HepG2 (cell line): ENCODE measurements at regions not wholly inside any gene's neighbourhood (a gene's known extent, or its start where the extent isn't known, plus 50 kb on each side); places are given as distances from the start of the nearest gene placed in this dataset.

ENCODE experiments used
- ATAC-seq: fragments of 200-7000 bp; cut with Tn5 transposase; 3 replicates; pipeline ENCODE4 v1.9.1; 2020; ENCODE audit warnings: mild to moderate bottlenecking, moderate library complexity
- BruUV-seq: library from RNA; stranded (reverse); fragments of 400-500 nt; replicated peaks from 2 replicates; lab custom pipeline; 2021; lab: Mats Ljungman, UMichigan
- CTCF ChIA-PET: fragments of 300-600 bp; formaldehyde crosslinking; extraction: SDS; loops from one replicate; lab custom pipeline; 2021; ENCODE audit warnings: low total read pairs, inconsistent platforms, low intra/inter-chr PET ratio; lab: Yijun Ruan, JAX
- POLR2A ChIA-PET: fragments of 350-600 bp; sonication (Branson Sonifier 250); formaldehyde crosslinking; loops from one replicate; lab custom pipeline; 2020; ENCODE audit warnings: antibody characterized with exemption, inconsistent platforms; lab: Yijun Ruan, JAX
- DNase-seq: peaks from one replicate; pipeline ENCODE4 v3.0.0-alpha.2; 2015; ENCODE audit warnings: low spot score
- FAIRE-seq: peaks from 3 replicates; lab custom pipeline; 2011; peaks lifted over from hg19 to GRCh38; lab: Jason Lieb, UNC
- H2AFZ ChIP-seq: one replicate; pipeline ENCODE4 v1.6.1; 2011; ENCODE audit warnings: low read length, inconsistent platforms
- H3K27ac ChIP-seq: fragments of 300-600 bp; 3 replicates; pipeline ENCODE4 v1.8.0; 2011; ENCODE audit warnings: mixed run types, mild to moderate bottlenecking, mixed read lengths, low read length, inconsistent platforms; ENCODE audit not compliant: insufficient read depth; ENCODE audit errors: extremely low read length
- H3K27me3 ChIP-seq, 2 experiments: fragments of 200-600 bp in 1 of 2; 2 replicates in 1 of 2; 3 replicates in 1 of 2; pipeline versions ENCODE4 v1.6.0 to v1.8.0; 2011; ENCODE audit warnings: low read length in 2 of 2, mild to moderate bottlenecking in 2 of 2, moderate library complexity in 2 of 2, inconsistent platforms in 1 of 2; ENCODE audit not compliant: insufficient read depth in 2 of 2, control insufficient read depth in 1 of 2
- H3K36me3 ChIP-seq, 2 experiments: fragments of 200-600 bp in 1 of 2; replicated peaks in 1 of 2; 2 replicates in 1 of 2; 3 replicates in 1 of 2; pipeline versions ENCODE4 v1.5.1 to v1.8.0; 2011; ENCODE audit warnings: low read length in 2 of 2, inconsistent platforms in 1 of 2; ENCODE audit not compliant: insufficient read depth in 2 of 2, control insufficient read depth in 1 of 2
- H3K4me1 ChIP-seq: 2 replicates; pipeline ENCODE4 v1.5.1; 2012; ENCODE audit warnings: low read length, inconsistent platforms; ENCODE audit not compliant: insufficient read depth
- H3K4me2 ChIP-seq: 2 replicates; pipeline ENCODE4 v1.6.0; 2011; ENCODE audit warnings: low read depth, low read length, inconsistent platforms
- H3K4me3 ChIP-seq, 3 experiments: fragments of 200-600 bp in 1 of 3; sonication (generic), shearing (Covaris generic) in 1 of 3; replicated peaks in 1 of 3; 2 replicates each; pipeline ENCODE4 v1.5.1; 2011 to 2016; ENCODE audit warnings: low read length in 3 of 3, inconsistent platforms in 2 of 3, low read depth in 2 of 3, mild to moderate bottlenecking in 2 of 3, control low read depth in 1 of 3, mixed read lengths in 1 of 3; ENCODE audit not compliant: insufficient read depth in 1 of 3
- H3K79me2 ChIP-seq: one replicate; pipeline ENCODE4 v1.6.1; 2011; ENCODE audit warnings: low read length, inconsistent platforms; ENCODE audit not compliant: insufficient read depth
- H3K9ac ChIP-seq: 2 replicates; pipeline ENCODE4 v1.6.0; 2011; ENCODE audit warnings: mild to moderate bottlenecking, low read depth, low read length, inconsistent platforms; ENCODE audit not compliant: insufficient read depth
- H3K9me3 ChIP-seq: 2 replicates; pipeline ENCODE4 v1.5.1; 2012; ENCODE audit warnings: mild to moderate bottlenecking, low read length
- H4K20me1 ChIP-seq: 2 replicates; pipeline ENCODE4 v1.6.0; 2011; ENCODE audit warnings: inconsistent platforms, mild to moderate bottlenecking, low read length, moderate library complexity; ENCODE audit not compliant: insufficient read depth
- FOXK1 ChIP-seq: sonication (generic); formaldehyde crosslinking; IDR thresholded peaks from 2 replicates; pipeline ENCODE4 v1.4.0; 2020; ENCODE audit warnings: low read depth, missing genetic modification reagents, borderline replicate concordance
- FOXP1 ChIP-seq, 2 experiments: fragments of 450-650 bp in 1 of 2; IDR thresholded peaks; 2 replicates each; pipeline ENCODE4 v1.6.1; 2017 to 2018; ENCODE audit warnings: antibody characterized with exemption in 1 of 2
- HDAC6 ChIP-seq: fragments of 200-600 bp; sonication (generic); IDR thresholded peaks from 2 replicates; pipeline ENCODE4 v1.7.0; 2017; ENCODE audit warnings: mild to moderate bottlenecking, antibody characterized with exemption, low read length, low read depth
- REL ChIP-seq: sonication (generic); formaldehyde crosslinking; conservative IDR thresholded peaks from 2 replicates; pipeline ENCODE4 v1.8.0; 2022; ENCODE audit warnings: mild to moderate bottlenecking, missing genetic modification reagents, moderate library complexity
- REPIN1 ChIP-seq: sonication (generic); formaldehyde crosslinking; IDR thresholded peaks from 2 replicates; pipeline ENCODE4 v1.8.0; 2022; ENCODE audit warnings: missing genetic modification reagents, low read depth, mild to moderate bottlenecking, borderline replicate concordance
- ZBTB49 ChIP-seq: sonication (generic); formaldehyde crosslinking; IDR thresholded peaks from 2 replicates; pipeline ENCODE4 v1.4.0; 2020; ENCODE audit warnings: missing genetic modification reagents, borderline replicate concordance
- ZFP82 ChIP-seq: sonication (generic); formaldehyde crosslinking; IDR thresholded peaks from 2 replicates; pipeline ENCODE4 v1.5.1; 2020; ENCODE audit warnings: mild to moderate bottlenecking, missing genetic modification reagents, borderline replicate concordance
- ZMYM3 ChIP-seq: sonication (generic); formaldehyde crosslinking; IDR thresholded peaks from 2 replicates; pipeline ENCODE4 v1.5.1; 2020; ENCODE audit warnings: mild to moderate bottlenecking, missing genetic modification reagents
- ZNF225 ChIP-seq: sonication (generic); formaldehyde crosslinking; IDR thresholded peaks from 2 replicates; pipeline ENCODE4 v1.4.0; 2020; ENCODE audit warnings: mild to moderate bottlenecking, missing genetic modification reagents
- ZNF430 ChIP-seq: sonication (generic); formaldehyde crosslinking; IDR thresholded peaks from 2 replicates; pipeline ENCODE4 v1.9.0; 2021; ENCODE audit warnings: mild to moderate bottlenecking, missing genetic modification reagents
- WGBS: methylation state at CpG from one replicate; pipeline ENCODE4 v1.1.6; 2017; ENCODE audit warnings: low lambda C conversion rate; 5-methylcytosine and 5-hydroxymethylcytosine counted together
- in situ Hi-C: cut with HindIII; loops from 2 replicates; pipeline ENCODE4 v1.10.0; 2017; ENCODE audit warnings: low pct_unique_long_range_greater_than_20kb; ENCODE audit not compliant: extremely low pct_ligation_motif_present
- intact Hi-C: fragments of 100-400 bp; cut with micrococcal nuclease; formaldehyde crosslinking; loops from one replicate; pipeline ENCODE4 v1.10.0; 2022; ENCODE audit not compliant: unreplicated experiment
- TF ChIP-seq, protein P1 (sequence below): sonication (generic); formaldehyde crosslinking; IDR thresholded peaks from 2 replicates; pipeline ENCODE4 v1.4.0; 2020; ENCODE audit warnings: missing genetic modification reagents
- TF ChIP-seq, protein P2 (sequence below): sonication (generic); formaldehyde crosslinking; IDR thresholded peaks from 2 replicates; pipeline ENCODE4 v1.8.0; 2022; ENCODE audit warnings: mild to moderate bottlenecking, missing genetic modification reagents; ENCODE audit not compliant: insufficient replicate concordance
- TF ChIP-seq, protein P3 (sequence below): sonication (generic); formaldehyde crosslinking; IDR thresholded peaks from 2 replicates; pipeline ENCODE4 v1.9.0; 2021; ENCODE audit warnings: missing genetic modification reagents, borderline replicate concordance
- TF ChIP-seq, protein P4 (sequence below): IDR thresholded peaks from 2 replicates; pipeline ENCODE4 v1.6.1; 2016

DNA sequence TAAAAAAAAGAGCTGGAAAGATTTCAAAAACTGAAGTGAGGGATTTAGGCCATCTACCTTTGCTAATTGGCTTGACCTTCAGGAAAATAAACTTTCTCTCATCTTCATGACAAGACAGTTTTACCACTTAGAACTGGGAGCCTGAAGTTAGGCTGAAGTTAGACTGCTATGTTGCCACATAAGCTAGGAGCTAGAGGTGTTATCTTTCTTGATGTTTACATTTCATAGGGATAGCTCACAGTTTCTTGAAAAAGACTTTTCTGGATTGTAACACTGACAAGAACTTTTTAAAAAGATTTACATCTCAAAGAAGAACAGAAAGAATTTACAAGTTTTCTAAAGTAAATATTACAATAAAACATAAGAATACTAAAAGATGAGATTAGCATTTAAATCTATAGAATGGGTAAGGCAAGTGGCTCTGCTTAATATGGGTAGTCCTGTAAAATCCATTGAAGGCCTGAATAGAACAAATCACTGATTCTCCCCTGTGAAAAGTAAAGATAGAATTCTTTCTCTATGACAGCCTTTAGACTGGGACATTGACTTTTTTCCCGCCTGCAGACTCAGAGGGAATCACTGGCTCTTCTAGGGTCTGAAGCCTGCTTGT is 1665.4 kb upstream of the CDH9 start:
- POLR2A ChIA-PET = no interaction called here
- no peak overlapping the region for H2AFZ ChIP-seq
- no TSS peak for BruUV-seq

More for the DNA sequence above, 1665.4 kb upstream of the CDH9 start:
- TF ChIP-seq ZBTB49 (CRISPR knock-in tag) = no peak
- TF ChIP-seq, protein P1, sequence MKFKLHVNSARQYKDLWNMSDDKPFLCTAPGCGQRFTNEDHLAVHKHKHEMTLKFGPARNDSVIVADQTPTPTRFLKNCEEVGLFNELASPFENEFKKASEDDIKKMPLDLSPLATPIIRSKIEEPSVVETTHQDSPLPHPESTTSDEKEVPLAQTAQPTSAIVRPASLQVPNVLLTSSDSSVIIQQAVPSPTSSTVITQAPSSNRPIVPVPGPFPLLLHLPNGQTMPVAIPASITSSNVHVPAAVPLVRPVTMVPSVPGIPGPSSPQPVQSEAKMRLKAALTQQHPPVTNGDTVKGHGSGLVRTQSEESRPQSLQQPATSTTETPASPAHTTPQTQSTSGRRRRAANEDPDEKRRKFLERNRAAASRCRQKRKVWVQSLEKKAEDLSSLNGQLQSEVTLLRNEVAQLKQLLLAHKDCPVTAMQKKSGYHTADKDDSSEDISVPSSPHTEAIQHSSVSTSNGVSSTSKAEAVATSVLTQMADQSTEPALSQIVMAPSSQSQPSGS (CRISPR knock-in tag) = no peak
- no peak for TF ChIP-seq HDAC6
- no peak for TF ChIP-seq FOXP1 (IDR thresholded peaks at IDR 0.05)
- TF ChIP-seq FOXP1 (CRISPR knock-in tag; IDR thresholded peaks at IDR 0.05) = no peak
- TF ChIP-seq REPIN1 (CRISPR knock-in tag) = no peak
- TF ChIP-seq FOXK1 (CRISPR knock-in tag) = no peak
- no peak for TF ChIP-seq ZNF225 (CRISPR knock-in tag)
- no peak for TF ChIP-seq ZMYM3 (CRISPR knock-in tag)
- no peak for TF ChIP-seq ZFP82
- TF ChIP-seq, protein P2, sequence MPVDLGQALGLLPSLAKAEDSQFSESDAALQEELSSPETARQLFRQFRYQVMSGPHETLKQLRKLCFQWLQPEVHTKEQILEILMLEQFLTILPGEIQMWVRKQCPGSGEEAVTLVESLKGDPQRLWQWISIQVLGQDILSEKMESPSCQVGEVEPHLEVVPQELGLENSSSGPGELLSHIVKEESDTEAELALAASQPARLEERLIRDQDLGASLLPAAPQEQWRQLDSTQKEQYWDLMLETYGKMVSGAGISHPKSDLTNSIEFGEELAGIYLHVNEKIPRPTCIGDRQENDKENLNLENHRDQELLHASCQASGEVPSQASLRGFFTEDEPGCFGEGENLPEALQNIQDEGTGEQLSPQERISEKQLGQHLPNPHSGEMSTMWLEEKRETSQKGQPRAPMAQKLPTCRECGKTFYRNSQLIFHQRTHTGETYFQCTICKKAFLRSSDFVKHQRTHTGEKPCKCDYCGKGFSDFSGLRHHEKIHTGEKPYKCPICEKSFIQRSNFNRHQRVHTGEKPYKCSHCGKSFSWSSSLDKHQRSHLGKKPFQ = no peak
- TF ChIP-seq, protein P3, sequence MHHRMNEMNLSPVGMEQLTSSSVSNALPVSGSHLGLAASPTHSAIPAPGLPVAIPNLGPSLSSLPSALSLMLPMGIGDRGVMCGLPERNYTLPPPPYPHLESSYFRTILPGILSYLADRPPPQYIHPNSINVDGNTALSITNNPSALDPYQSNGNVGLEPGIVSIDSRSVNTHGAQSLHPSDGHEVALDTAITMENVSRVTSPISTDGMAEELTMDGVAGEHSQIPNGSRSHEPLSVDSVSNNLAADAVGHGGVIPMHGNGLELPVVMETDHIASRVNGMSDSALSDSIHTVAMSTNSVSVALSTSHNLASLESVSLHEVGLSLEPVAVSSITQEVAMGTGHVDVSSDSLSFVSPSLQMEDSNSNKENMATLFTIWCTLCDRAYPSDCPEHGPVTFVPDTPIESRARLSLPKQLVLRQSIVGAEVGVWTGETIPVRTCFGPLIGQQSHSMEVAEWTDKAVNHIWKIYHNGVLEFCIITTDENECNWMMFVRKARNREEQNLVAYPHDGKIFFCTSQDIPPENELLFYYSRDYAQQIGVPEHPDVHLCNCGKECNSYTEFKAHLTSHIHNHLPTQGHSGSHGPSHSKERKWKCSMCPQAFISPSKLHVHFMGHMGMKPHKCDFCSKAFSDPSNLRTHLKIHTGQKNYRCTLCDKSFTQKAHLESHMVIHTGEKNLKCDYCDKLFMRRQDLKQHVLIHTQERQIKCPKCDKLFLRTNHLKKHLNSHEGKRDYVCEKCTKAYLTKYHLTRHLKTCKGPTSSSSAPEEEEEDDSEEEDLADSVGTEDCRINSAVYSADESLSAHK (CRISPR knock-in tag) = no peak
- TF ChIP-seq, protein P4, sequence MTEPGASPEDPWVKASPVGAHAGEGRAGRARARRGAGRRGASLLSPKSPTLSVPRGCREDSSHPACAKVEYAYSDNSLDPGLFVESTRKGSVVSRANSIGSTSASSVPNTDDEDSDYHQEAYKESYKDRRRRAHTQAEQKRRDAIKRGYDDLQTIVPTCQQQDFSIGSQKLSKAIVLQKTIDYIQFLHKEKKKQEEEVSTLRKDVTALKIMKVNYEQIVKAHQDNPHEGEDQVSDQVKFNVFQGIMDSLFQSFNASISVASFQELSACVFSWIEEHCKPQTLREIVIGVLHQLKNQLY (CRISPR knock-in tag) = no peak
- no peak for TF ChIP-seq ZNF430 (CRISPR knock-in tag)
- no peak for TF ChIP-seq REL (CRISPR knock-in tag)
- DNase-seq (no peak), FAIRE-seq (no peak), ATAC-seq (no peak)
- Histone ChIP-seq H3K9ac (no peak overlapping the region), H3K4me2 (no peak overlapping the region), H3K9me3 (no peaks in the 10 kb centered on the region), H3K27ac (no peak overlapping the region), H3K27me3 (no peaks in the 10 kb centered on the region), H3K4me3 (no peak overlapping the region), H4K20me1 (no peaks in the 10 kb centered on the region), H3K79me2 (no peaks in the 10 kb centered on the region), H3K4me1 (no peaks in the 10 kb centered on the region), H3K36me3 (no peaks in the 10 kb centered on the region)
- in situ Hi-C loops (no loop called here), intact Hi-C loops (no loop called here)
- 7% methylated on average over 1 of the region's 1 CpG for WGBS
- CTCF ChIA-PET = no interaction called here
